K562 (cell line): ENCODE measurements at regions not wholly inside any gene's neighbourhood (a gene's known extent, or its start where the extent isn't known, plus 50 kb on each side); places are given as distances from the start of the nearest gene placed in this dataset.

Experiments used
- ETV5 ChIP-seq: sonication (generic); formaldehyde crosslinking; IDR thresholded peaks from 2 replicates; pipeline ENCODE4 v1.4.0; 2020; ENCODE audit warnings: low read depth, mild to moderate bottlenecking, missing genetic modification reagents
- KLF10 ChIP-seq: fragments of 250-450 bp; sonication (Bioruptor Pico); IDR thresholded peaks from 2 replicates; pipeline ENCODE4 v1.6.1; 2021; ENCODE audit warnings: matching md5 sums
- MEIS2 ChIP-seq: fragments of 450-650 bp; IDR thresholded peaks from 2 replicates; pipeline ENCODE4 v1.6.1; 2014; ENCODE audit warnings: mild to moderate bottlenecking; ENCODE audit not compliant: partially characterized antibody
- RBM14 ChIP-seq: fragments of 200-400 bp; formaldehyde crosslinking; IDR thresholded peaks from 2 replicates; pipeline ENCODE4 v1.6.1; 2018; ENCODE audit warnings: low read depth, mild to moderate bottlenecking, low read length, moderate library complexity, borderline replicate concordance; ENCODE audit not compliant: insufficient read depth
- RBM22 ChIP-seq: fragments of 200-400 bp; formaldehyde crosslinking; IDR thresholded peaks from 2 replicates; pipeline ENCODE4 v1.6.1; 2018; ENCODE audit warnings: low read length, low read depth; ENCODE audit not compliant: poor library complexity, severe bottlenecking
- ZBTB8A ChIP-seq: fragments of 450-650 bp; IDR thresholded peaks from 2 replicates; pipeline ENCODE4 v1.6.1; 2018; ENCODE audit warnings: mild to moderate bottlenecking, moderate library complexity; ENCODE audit not compliant: partially characterized antibody
- ZNF134 ChIP-seq: fragments of 250-450 bp; sonication (Bioruptor Pico); conservative IDR thresholded peaks from 2 replicates; pipeline ENCODE4 v1.4.0; 2020
- ZNF140 ChIP-seq: fragments of 250-450 bp; sonication (Bioruptor Pico); IDR thresholded peaks from 2 replicates; pipeline ENCODE4 v1.8.0; 2021; ENCODE audit warnings: moderate library complexity, mild to moderate bottlenecking, inconsistent platforms
- ZNF830 ChIP-seq: fragments of 250-450 bp; sonication (Bioruptor Pico); IDR thresholded peaks from 2 replicates; pipeline ENCODE4 v1.5.0; 2021; ENCODE audit warnings: mild to moderate bottlenecking
- TF ChIP-seq, protein P1 (sequence below): fragments of 250-450 bp; sonication (Bioruptor Pico); IDR thresholded peaks from 2 replicates; pipeline ENCODE4 v1.4.0; 2020; ENCODE audit warnings: mild to moderate bottlenecking
- TF ChIP-seq, protein P2 (sequence below): fragments of 200-400 bp; formaldehyde crosslinking; IDR thresholded peaks from 2 replicates; pipeline ENCODE4 v1.6.1; 2017; ENCODE audit warnings: mild to moderate bottlenecking, low read depth, low read length, moderate library complexity
- TF ChIP-seq, protein P3 (sequence below): sonication (generic); formaldehyde crosslinking; IDR thresholded peaks from 2 replicates; pipeline ENCODE4 v1.8.0; 2022; ENCODE audit warnings: mild to moderate bottlenecking, low read depth, missing genetic modification reagents
- TF ChIP-seq, protein P4 (sequence below): fragments of 150-350 bp; IDR thresholded peaks from 2 replicates; pipeline ENCODE4 v1.6.1; 2014; ENCODE audit warnings: low read depth, mild to moderate bottlenecking, low read length, borderline replicate concordance
- TF ChIP-seq, protein P5 (sequence below): IDR thresholded peaks from 3 replicates; pipeline ENCODE4 v1.6.1; 2011; ENCODE audit warnings: borderline replicate concordance, mild to moderate bottlenecking; ENCODE audit not compliant: insufficient read length, insufficient read depth

DNA sequence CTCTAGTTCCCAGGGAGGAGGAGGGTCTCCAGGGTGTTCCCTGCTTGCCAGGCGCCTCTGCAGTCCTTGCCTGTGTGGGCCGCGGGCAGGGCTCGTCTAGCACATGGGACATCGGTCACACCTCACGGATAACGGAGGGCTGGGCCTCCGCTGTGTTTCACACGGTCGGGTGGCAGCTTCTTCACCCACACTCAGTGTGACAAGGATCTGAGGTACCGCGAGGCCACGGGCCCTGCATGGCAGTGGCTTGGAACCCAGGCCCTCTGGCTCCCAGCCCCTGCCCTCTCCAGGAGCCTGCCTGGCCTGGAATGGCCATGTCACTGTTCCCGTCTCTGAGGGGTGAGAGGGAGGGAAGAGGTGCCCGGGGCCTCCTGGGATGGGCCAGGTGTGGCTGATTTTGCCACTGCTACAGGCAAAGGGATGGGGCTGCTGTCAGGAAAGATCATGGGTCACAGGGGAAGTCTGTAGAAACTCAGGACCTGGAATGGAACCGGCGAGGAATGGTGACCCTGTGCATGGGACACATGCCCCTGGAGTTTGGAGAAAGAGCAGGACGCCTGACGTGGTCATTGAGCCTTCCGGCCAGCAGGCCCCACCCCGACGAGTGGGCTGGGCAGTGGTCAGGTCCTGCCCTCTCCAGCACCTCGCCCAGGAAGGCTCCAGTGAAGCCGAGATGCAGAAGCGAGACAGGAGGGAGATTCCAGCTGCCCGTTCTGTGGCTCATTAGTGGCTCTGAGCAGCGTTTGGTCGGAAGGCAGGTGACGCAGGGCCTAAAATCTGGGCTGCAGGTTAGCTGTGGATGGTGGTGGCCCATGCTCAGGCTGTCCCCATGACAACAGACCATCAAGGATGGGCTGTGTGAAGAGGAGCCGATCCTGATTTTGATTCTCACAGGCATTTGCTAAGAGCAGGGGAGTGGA lies 76.5 kb upstream of the GSE1 start (continued):
- no peak for TF ChIP-seq ZNF140 (CRISPR knock-in tag)
- TF ChIP-seq, protein P1, sequence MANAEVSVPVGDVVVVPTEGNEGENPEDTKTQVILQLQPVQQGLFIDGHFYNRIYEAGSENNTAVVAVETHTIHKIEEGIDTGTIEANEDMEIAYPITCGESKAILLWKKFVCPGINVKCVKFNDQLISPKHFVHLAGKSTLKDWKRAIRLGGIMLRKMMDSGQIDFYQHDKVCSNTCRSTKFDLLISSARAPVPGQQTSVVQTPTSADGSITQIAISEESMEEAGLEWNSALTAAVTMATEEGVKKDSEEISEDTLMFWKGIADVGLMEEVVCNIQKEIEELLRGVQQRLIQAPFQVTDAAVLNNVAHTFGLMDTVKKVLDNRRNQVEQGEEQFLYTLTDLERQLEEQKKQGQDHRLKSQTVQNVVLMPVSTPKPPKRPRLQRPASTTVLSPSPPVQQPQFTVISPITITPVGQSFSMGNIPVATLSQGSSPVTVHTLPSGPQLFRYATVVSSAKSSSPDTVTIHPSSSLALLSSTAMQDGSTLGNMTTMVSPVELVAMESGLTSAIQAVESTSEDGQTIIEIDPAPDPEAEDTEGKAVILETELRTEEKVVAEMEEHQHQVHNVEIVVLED (CRISPR knock-in tag): no peak
- TF ChIP-seq MEIS2: no peak
- TF ChIP-seq ZNF134 (CRISPR knock-in tag): no peak
- 0 out of 2 replicates have a peak, but pooled peaks have one; percentile 80 for TF ChIP-seq ZNF830
- TF ChIP-seq, protein P2, sequence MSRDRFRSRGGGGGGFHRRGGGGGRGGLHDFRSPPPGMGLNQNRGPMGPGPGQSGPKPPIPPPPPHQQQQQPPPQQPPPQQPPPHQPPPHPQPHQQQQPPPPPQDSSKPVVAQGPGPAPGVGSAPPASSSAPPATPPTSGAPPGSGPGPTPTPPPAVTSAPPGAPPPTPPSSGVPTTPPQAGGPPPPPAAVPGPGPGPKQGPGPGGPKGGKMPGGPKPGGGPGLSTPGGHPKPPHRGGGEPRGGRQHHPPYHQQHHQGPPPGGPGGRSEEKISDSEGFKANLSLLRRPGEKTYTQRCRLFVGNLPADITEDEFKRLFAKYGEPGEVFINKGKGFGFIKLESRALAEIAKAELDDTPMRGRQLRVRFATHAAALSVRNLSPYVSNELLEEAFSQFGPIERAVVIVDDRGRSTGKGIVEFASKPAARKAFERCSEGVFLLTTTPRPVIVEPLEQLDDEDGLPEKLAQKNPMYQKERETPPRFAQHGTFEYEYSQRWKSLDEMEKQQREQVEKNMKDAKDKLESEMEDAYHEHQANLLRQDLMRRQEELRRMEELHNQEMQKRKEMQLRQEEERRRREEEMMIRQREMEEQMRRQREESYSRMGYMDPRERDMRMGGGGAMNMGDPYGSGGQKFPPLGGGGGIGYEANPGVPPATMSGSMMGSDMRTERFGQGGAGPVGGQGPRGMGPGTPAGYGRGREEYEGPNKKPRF: no peak
- TF ChIP-seq RBM22: no peak
- no peak; the same call in 1 of the 2 replicates for TF ChIP-seq ETV5 (CRISPR knock-in tag)
- no peak for TF ChIP-seq ZBTB8A
- TF ChIP-seq RBM14: no peak
- TF ChIP-seq, protein P3, sequence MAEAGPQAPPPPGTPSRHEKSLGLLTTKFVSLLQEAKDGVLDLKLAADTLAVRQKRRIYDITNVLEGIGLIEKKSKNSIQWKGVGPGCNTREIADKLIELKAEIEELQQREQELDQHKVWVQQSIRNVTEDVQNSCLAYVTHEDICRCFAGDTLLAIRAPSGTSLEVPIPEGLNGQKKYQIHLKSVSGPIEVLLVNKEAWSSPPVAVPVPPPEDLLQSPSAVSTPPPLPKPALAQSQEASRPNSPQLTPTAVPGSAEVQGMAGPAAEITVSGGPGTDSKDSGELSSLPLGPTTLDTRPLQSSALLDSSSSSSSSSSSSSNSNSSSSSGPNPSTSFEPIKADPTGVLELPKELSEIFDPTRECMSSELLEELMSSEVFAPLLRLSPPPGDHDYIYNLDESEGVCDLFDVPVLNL (CRISPR knock-in tag): 0 out of 2 replicates have a peak, but pooled peaks have one; percentile 53
- TF ChIP-seq KLF10: no peak
- TF ChIP-seq, protein P4, sequence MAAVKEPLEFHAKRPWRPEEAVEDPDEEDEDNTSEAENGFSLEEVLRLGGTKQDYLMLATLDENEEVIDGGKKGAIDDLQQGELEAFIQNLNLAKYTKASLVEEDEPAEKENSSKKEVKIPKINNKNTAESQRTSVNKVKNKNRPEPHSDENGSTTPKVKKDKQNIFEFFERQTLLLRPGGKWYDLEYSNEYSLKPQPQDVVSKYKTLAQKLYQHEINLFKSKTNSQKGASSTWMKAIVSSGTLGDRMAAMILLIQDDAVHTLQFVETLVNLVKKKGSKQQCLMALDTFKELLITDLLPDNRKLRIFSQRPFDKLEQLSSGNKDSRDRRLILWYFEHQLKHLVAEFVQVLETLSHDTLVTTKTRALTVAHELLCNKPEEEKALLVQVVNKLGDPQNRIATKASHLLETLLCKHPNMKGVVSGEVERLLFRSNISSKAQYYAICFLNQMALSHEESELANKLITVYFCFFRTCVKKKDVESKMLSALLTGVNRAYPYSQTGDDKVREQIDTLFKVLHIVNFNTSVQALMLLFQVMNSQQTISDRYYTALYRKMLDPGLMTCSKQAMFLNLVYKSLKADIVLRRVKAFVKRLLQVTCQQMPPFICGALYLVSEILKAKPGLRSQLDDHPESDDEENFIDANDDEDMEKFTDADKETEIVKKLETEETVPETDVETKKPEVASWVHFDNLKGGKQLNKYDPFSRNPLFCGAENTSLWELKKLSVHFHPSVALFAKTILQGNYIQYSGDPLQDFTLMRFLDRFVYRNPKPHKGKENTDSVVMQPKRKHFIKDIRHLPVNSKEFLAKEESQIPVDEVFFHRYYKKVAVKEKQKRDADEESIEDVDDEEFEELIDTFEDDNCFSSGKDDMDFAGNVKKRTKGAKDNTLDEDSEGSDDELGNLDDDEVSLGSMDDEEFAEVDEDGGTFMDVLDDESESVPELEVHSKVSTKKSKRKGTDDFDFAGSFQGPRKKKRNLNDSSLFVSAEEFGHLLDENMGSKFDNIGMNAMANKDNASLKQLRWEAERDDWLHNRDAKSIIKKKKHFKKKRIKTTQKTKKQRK: no peak
- TF ChIP-seq, protein P5, sequence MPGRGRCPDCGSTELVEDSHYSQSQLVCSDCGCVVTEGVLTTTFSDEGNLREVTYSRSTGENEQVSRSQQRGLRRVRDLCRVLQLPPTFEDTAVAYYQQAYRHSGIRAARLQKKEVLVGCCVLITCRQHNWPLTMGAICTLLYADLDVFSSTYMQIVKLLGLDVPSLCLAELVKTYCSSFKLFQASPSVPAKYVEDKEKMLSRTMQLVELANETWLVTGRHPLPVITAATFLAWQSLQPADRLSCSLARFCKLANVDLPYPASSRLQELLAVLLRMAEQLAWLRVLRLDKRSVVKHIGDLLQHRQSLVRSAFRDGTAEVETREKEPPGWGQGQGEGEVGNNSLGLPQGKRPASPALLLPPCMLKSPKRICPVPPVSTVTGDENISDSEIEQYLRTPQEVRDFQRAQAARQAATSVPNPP: no peak
